AG09309 (cell line): ENCODE measurements at regions not wholly inside any gene's neighbourhood (a gene's known extent, or its start where the extent isn't known, plus 50 kb on each side); places are given as distances from the start of the nearest gene placed in this dataset.

Experiments used
- DNase-seq: peaks from one replicate; pipeline ENCODE4 v3.0.0-alpha.2; 2010; ENCODE audit warnings: low read depth
- H3K4me3 ChIP-seq: 2 replicates; pipeline ENCODE4 v1.5.1; 2011; ENCODE audit warnings: mild to moderate bottlenecking, low read depth, low read length, moderate library complexity; ENCODE audit not compliant: control insufficient read depth
- CTCF ChIP-seq: IDR thresholded peaks from 2 replicates; pipeline ENCODE4 v1.5.1; 2011; ENCODE audit warnings: mild to moderate bottlenecking, low read depth, low read length, inconsistent platforms; ENCODE audit not compliant: insufficient read depth, control insufficient read depth; ENCODE audit errors: missing control alignments

- TF ChIP-seq CTCF, result no peak
- DNase-seq, result no peak
- no peak overlapping the region for H3K4me3 ChIP-seq
Measured at GRCh38 chr1:189151361-189151760, 1326.3 kb downstream of the BRINP3 start.

- no peak overlapping the region for H3K4me3 ChIP-seq
- no peak for TF ChIP-seq CTCF
- DNase-seq, result no peak
Measured at GRCh38 chr1:189152685-189153084, 1325.0 kb downstream of the BRINP3 start.

GRCh38 chr1:189158155-189158554 is 1319.5 kb downstream of the BRINP3 start:
- no peak for TF ChIP-seq CTCF
- no peak for DNase-seq
- no peak overlapping the region for H3K4me3 ChIP-seq

- H3K4me3 ChIP-seq, result no peak overlapping the region
- no peak for TF ChIP-seq CTCF
- DNase-seq, result no peak
Measured at GRCh38 chr1:189175889-189176288, 1301.8 kb downstream of the BRINP3 start.

GRCh38 chr1:189180057-189180456 is 1297.6 kb downstream of the BRINP3 start:
- H3K4me3 ChIP-seq, result no peak overlapping the region
- no peak for DNase-seq
- TF ChIP-seq CTCF, result no peak

- no peak for TF ChIP-seq CTCF
- no peak for DNase-seq
- no peak overlapping the region for H3K4me3 ChIP-seq
Measured at GRCh38 chr1:189185097-189185496, 1292.6 kb downstream of the BRINP3 start.
